ENCODE measurements at regions not wholly inside any gene's neighbourhood (a gene's known extent, or its start where the extent isn't known, plus 50 kb on each side); places are given as distances from the start of the nearest gene placed in this dataset.

DNA sequence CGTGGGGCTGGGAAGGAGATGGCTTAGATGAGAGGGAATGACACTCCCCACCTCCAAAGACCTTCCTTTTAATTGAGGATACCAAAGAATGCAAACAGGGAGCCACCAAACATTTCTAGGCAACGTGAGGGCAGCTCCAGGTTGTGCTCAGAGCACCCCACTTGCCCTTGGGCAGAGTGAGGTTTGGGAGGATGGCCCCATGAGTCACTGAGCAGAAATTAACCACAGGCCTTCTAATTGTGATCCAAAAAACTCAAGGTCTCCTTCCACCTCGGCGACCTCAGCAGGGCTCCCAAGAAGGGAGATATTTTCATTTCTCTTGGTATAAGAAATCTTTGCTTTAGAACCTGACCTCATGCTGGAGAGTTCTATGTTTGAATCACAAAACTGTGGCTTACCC, 305.0 kb upstream of the TPM1 start:
- TF ChIP-seq, protein P1, sequence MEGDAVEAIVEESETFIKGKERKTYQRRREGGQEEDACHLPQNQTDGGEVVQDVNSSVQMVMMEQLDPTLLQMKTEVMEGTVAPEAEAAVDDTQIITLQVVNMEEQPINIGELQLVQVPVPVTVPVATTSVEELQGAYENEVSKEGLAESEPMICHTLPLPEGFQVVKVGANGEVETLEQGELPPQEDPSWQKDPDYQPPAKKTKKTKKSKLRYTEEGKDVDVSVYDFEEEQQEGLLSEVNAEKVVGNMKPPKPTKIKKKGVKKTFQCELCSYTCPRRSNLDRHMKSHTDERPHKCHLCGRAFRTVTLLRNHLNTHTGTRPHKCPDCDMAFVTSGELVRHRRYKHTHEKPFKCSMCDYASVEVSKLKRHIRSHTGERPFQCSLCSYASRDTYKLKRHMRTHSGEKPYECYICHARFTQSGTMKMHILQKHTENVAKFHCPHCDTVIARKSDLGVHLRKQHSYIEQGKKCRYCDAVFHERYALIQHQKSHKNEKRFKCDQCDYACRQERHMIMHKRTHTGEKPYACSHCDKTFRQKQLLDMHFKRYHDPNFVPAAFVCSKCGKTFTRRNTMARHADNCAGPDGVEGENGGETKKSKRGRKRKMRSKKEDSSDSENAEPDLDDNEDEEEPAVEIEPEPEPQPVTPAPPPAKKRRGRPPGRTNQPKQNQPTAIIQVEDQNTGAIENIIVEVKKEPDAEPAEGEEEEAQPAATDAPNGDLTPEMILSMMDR (conservative IDR thresholded peaks at IDR 0.05): no peak
- TF ChIP-seq ZFX (IDR thresholded peaks at IDR 0.05): no peak
